BE2C (cell line): ENCODE measurements at regions not wholly inside any gene's neighbourhood (a gene's known extent, or its start where the extent isn't known, plus 50 kb on each side); places are given as distances from the start of the nearest gene placed in this dataset.

Source experiments
- DNase-seq: peaks from one replicate; pipeline ENCODE4 v3.0.0-alpha.2; 2020
- H3K27me3 ChIP-seq: fragments of 250-450 bp; sonication (Bioruptor Pico); 2 replicates; pipeline ENCODE4 v1.5.1; 2020; ENCODE audit warnings: mild to moderate bottlenecking
- H3K36me3 ChIP-seq: fragments of 250-450 bp; sonication (Bioruptor Pico); 2 replicates; pipeline ENCODE4 v1.5.1; 2020; ENCODE audit warnings: mild to moderate bottlenecking
- H3K4me1 ChIP-seq: fragments of 250-450 bp; sonication (Bioruptor Pico); 2 replicates; pipeline ENCODE4 v1.5.1; 2020
- H3K4me3 ChIP-seq: 2 replicates; pipeline ENCODE4 v1.5.1; 2011; ENCODE audit warnings: low read depth, low read length
- H3K9me3 ChIP-seq: fragments of 250-450 bp; sonication (Bioruptor Pico); 2 replicates; pipeline ENCODE4 v1.5.1; 2020
- TF ChIP-seq, protein P1 (sequence below): IDR thresholded peaks from 2 replicates; pipeline ENCODE4 v1.5.1; 2012; ENCODE audit warnings: mild to moderate bottlenecking, low read depth, low read length

DNA sequence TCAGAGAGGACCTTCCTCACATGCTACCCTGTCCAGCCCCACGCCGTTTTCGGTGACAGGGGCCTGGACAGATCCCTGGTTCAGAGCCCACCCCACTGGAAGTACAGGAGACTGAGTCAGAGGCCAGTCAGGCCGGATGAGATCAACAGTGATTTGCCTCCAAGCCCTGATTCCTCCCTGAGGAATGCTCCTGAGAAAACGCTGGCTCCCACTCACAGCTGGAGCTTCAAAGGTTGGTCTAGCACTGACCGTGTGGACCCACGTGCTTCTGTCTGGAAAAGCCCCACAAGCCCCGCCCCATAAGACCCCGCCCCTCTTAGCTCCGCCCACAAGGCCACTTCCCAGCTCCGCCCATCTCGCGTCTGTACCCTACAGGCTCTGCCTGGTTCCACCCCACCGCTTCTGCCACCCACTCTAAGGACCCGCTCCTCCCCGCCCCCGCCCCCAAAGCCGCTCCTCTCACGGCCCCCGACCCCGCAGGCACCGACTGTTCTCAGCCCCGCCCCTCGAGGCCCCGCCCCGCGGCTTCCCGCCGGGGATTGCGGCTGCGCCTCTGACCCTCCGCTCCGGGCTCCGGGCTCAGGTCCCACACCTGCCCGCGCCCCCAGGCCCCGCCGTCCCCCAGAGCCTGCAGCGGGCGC is 64.9 kb upstream of the BHLHE23 start:
- no peaks in the 10 kb centered on the region; the same call in 1 of the 2 replicates for H3K4me1 ChIP-seq
- H3K36me3 ChIP-seq, result no peaks in the 10 kb centered on the region
- H3K9me3 ChIP-seq, result peaks cover 4% of the 10 kb centered on the region
- peak; percentile 82 for DNase-seq
- no peak overlapping the region for H3K4me3 ChIP-seq
- TF ChIP-seq, protein P1, sequence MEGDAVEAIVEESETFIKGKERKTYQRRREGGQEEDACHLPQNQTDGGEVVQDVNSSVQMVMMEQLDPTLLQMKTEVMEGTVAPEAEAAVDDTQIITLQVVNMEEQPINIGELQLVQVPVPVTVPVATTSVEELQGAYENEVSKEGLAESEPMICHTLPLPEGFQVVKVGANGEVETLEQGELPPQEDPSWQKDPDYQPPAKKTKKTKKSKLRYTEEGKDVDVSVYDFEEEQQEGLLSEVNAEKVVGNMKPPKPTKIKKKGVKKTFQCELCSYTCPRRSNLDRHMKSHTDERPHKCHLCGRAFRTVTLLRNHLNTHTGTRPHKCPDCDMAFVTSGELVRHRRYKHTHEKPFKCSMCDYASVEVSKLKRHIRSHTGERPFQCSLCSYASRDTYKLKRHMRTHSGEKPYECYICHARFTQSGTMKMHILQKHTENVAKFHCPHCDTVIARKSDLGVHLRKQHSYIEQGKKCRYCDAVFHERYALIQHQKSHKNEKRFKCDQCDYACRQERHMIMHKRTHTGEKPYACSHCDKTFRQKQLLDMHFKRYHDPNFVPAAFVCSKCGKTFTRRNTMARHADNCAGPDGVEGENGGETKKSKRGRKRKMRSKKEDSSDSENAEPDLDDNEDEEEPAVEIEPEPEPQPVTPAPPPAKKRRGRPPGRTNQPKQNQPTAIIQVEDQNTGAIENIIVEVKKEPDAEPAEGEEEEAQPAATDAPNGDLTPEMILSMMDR, result no peak
- peaks cover 20% of the 10 kb centered on the region for H3K27me3 ChIP-seq

DNA sequence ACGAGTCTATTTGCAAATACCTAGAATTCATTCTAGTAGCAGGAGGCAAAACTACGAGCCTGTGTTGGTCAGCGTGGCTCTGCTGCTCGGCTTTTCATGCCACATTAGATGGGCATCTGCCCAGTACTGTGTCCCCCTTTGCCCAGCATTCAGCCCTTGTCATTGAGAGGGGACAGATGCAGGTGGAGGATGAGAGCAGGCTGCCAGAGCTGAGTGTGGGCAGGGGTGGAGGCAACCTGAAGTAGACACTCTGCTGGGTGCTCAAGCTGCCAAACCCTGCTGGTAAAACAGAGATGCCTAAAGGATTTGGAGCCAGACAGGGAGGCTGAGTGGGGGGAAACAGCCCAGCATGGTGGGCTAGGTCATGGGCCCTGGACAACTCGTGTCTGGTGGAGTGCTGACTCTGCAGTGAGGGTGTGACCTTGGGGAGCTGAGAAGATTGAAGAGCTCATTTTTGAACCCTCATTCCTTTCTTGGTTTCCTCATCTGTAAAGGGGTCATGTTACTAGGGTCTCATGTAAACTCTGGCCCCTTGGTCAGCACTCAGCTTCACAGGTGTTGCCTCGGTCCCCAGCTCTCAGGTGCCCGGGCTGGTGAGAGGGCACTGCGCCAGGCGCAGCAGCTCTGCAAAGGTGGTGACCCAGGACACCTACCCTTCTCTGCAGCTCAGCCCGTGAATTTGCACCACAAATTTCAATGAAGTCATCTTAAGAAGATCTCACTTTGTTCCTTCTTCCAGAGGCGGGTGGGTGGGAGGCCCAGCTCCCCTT is 64.2 kb upstream of the BHLHE23 start:
- no peak overlapping the region for H3K4me3 ChIP-seq
- peaks cover 4% of the 10 kb centered on the region for H3K9me3 ChIP-seq
- no peaks in the 10 kb centered on the region for H3K36me3 ChIP-seq
- peak; percentile 4 for DNase-seq
- H3K27me3 ChIP-seq, result peaks cover 20% of the 10 kb centered on the region
- H3K4me1 ChIP-seq, result no peaks in the 10 kb centered on the region; the same call in 1 of the 2 replicates
- TF ChIP-seq, protein P1, result no peak

DNA sequence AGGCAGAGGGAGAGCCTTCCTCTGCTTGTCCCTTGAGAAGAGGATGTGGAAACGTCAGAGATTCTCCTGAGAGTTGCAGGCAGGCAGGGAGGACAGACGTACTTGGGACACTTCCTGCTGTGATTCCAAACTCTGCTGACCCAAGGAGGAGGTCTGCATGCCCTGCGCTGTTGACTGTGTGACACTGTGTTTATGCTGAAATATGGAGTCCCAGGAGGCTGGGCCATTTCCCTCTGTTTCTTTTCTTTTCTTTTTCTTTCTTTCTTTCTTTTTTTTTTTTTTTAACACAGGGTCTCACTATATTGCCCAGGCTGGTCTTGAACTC is 63.5 kb upstream of the BHLHE23 start:
- H3K27me3 ChIP-seq, result peaks cover 20% of the 10 kb centered on the region
- H3K36me3 ChIP-seq, result no peaks in the 10 kb centered on the region
- H3K4me1 ChIP-seq, result no peaks in the 10 kb centered on the region; the same call in 1 of the 2 replicates
- H3K9me3 ChIP-seq, result peaks cover 4% of the 10 kb centered on the region
- no peak overlapping the region for H3K4me3 ChIP-seq
- TF ChIP-seq, protein P1, result no peak
- DNase-seq, result no peak

DNA sequence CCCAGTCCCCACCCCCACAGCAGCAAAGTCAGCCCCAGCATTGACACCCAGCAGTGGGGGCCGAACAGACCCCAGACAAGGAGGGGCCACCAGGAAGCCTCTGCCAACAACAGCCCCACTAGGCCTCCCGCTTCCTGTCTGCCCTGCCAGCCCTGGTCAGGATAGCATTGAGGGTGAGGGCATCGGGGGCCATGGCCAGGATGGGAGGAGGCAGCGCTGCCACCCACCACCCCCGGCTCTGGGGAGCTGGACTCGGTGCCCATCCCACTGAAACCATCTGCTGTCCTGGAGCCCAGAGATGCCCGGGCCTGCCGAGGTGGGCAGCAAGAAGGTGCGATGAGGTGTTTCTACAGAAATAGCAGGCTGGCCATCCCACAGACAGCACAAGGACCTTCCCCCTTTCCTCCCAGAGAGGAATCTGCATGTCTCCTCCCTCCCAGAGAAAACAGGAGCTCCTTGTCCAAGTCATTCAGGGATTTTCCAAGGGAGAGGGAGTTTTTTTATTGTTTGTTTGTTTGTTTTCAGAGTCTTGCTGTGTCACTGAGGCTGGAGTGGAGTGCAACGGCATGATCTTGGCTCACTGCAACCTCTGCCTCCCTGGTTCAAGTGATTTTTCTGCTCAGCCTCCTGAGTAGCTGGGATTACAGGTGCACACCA is 62.1 kb upstream of the BHLHE23 start:
- TF ChIP-seq, protein P1, result no peak
- no peaks in the 10 kb centered on the region; the same call in none of the 2 replicates for H3K4me1 ChIP-seq
- H3K9me3 ChIP-seq, result peaks cover 4% of the 10 kb centered on the region
- DNase-seq, result peak; percentile 4
- peaks cover 20% of the 10 kb centered on the region for H3K27me3 ChIP-seq
- no peak overlapping the region for H3K4me3 ChIP-seq
- no peaks in the 10 kb centered on the region for H3K36me3 ChIP-seq

DNA sequence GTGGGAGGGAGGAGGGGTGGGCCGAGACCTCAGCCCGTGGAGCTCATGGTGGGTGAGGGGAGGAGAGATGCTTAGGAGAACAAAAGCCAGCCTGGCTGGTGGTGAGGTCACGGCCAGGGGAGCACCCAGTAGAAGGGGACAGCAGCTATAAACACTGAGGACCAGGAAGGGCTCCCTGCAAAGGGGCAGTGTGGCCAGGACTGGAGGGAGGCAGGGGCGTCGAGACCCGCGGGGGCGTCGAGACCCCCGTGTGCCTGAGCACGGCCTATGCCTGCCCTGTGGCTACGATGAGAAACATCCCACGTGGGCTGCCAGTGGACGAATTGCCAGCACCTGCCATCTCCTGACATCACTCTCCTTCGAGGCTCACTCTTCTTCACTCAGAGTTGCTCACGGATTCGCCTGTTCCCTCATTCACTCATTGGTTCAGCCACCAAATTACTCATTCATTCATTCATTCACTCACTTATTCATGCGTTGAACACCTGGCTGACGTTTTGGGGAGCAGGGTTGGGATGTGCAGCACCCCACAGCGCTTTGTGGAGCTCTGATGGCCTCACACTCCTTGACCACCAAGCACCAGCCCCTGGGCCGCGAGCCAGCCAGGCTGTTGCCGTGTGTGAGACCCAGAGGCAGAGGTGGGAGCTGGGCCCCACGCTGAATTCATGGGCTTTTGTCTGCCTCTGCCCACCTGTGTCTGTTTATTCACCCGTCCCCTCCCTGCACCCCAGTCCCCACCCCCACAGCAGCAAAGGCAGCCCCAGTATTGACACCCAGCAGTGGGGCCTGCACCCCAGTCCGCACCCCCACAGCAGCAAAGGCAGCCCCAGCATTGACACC is 61.2 kb upstream of the BHLHE23 start:
- Histone ChIP-seq H3K36me3 (no peaks in the 10 kb centered on the region), H3K27me3 (peaks cover 13% of the 10 kb centered on the region), H3K9me3 (peaks cover 4% of the 10 kb centered on the region), H3K4me3 (no peak overlapping the region), H3K4me1 (no peaks in the 10 kb centered on the region; the same call in none of the 2 replicates)
- DNase-seq, result peak; percentile 3
- TF ChIP-seq, protein P1, result no peak
